Activated naive CD4-positive, alpha-beta T cell treated with anti-CD3 and anti-CD28 coated beads, Interleukin-2, amount 10 ng/mL, durations not matched to agents 7 days and 5 days (primary cell): ENCODE measurements at regions not wholly inside any gene's neighbourhood (a gene's known extent, or its start where the extent isn't known, plus 50 kb on each side); places are given as distances from the start of the nearest gene placed in this dataset.
"Not testable (repeated sequence)": the region's sequence is repeated elsewhere in the genome, so short reads cannot be mapped to it uniquely, and the experiment has no call there.

Experiments
- CTCF ChIA-PET: fragments of 350-600 bp; sonication (Branson Sonifier 250); formaldehyde crosslinking; loops from one replicate; lab custom pipeline; 2021; ENCODE audit warnings: antibody characterized with exemption; lab: Charles Lee
- DNase-seq: peaks from one replicate; pipeline ENCODE4 v3.0.0-alpha.2; 2020
- H3K27ac Mint-ChIP-seq: one replicate; pipeline ENCODE4 v1.8.0; 2021; ENCODE audit warnings: mild to moderate bottlenecking, moderate library complexity, mixed read lengths
- H3K27me3 Mint-ChIP-seq: one replicate; pipeline ENCODE4 v1.8.0; 2021; ENCODE audit warnings: mild to moderate bottlenecking, mixed read lengths
- H3K36me3 Mint-ChIP-seq: one replicate; pipeline ENCODE4 v1.8.0; 2021; ENCODE audit warnings: mixed read lengths
- H3K4me1 Mint-ChIP-seq: one replicate; pipeline ENCODE4 v1.8.0; 2021; ENCODE audit warnings: mixed read lengths
- H3K4me3 Mint-ChIP-seq: one replicate; pipeline ENCODE4 v1.8.0; 2021; ENCODE audit warnings: mild to moderate bottlenecking, moderate library complexity, mixed read lengths
- H3K9me3 Mint-ChIP-seq: one replicate; pipeline ENCODE4 v1.8.0; 2021; ENCODE audit warnings: mixed read lengths

DNA sequence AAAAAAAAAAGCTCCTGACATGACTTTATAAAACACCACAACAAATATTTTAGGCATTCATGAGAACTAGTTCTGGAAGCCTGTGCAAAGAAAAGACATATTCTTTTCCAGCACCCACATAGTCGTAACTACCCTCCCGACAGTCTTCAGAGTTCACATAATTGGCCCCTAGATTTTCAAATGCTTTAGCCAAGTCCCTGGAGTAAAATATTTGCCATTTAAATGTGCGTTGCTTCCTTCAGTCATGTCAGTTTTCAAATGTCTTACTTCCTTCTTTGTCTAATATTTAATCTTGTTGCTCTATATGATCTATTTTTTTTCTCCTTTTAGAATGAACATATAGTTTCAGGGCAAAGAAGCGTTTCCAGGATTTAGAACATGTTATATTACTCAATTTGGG, 66.8 kb upstream of the KRAS start:
- H3K27ac Mint-ChIP-seq = no peak overlapping the region
- CTCF ChIA-PET = interaction anchor here (0.9 to 1.1 kb wide), 2 partner anchors 70 to 77 kb away, joined by 3 read pairs; no protein-coding TSS in a partner anchor

DNA sequence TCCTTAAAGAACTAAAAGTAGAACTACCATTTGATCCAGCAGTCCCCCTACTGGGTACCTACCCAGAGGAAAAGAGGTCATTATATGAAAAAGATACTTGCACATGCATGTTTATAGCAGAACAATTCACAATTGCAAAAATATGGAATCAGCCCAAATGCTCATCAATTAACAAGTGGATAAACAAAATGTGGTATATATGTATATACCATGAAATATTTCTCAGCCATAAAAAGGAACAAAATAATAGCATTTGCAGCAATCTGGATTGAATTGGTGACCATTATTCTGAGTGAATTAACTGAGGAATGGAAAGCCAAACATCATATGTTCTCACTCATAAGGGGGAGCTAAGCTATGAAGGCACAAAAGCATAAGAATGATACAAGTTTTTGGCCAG, 64.7 kb upstream of the KRAS start:
- DNase-seq = no peak
- H3K4me3 Mint-ChIP-seq = no peak overlapping the region
- CTCF ChIA-PET = no interaction called here
- no peaks in the 10 kb centered on the region for H3K27me3 Mint-ChIP-seq
- peaks cover 10% of the 10 kb centered on the region for H3K4me1 Mint-ChIP-seq
- no peak overlapping the region for H3K27ac Mint-ChIP-seq
- peaks cover 4% of the 10 kb centered on the region for H3K9me3 Mint-ChIP-seq
- H3K36me3 Mint-ChIP-seq = peaks cover 3% of the 10 kb centered on the region

More for the DNA sequence above, 66.8 kb upstream of the KRAS start:
- Mint-ChIP-seq H3K4me3 (no peak overlapping the region), H3K9me3 (peaks cover 2% of the 10 kb centered on the region), H3K27me3 (no peaks in the 10 kb centered on the region), H3K36me3 (peaks cover 3% of the 10 kb centered on the region), H3K4me1 (peaks cover 31% of the 10 kb centered on the region)
- no peak for DNase-seq

DNA sequence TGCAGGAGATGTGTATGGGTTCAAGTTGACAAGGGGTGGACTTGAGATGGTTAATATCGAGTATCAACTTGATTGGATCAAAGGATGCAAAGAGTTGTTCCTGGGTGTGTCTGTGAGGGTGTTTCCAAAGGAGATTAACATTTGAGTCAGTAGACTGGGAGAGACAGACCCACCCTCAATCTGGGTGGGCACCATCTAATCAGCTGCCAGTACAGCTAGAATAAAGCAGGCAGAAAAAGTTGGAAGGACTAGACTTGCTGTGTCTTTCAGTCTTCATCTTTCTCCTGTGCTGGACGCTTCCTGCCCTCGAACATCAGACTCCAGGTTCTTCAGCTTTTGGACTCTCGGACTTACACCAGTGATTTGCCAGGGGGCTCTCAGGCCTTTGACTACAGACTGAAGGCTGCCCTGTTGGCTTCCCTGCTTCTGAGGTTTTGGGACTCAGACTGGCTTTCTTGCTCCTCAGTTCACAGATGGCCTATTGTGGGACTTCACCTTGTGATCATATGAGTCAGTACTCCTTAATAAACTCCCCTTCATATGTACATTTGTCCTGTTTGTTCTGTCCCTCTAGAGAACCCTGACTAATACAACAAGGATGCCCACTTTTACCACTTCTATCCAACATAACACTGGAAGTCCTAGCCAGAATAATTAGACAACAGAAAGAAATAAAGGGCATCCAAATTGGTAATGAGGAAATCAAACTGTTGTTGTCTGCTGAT, 62.7 kb upstream of the KRAS start:
- H3K36me3 Mint-ChIP-seq = not testable (repeated sequence)

DNA sequence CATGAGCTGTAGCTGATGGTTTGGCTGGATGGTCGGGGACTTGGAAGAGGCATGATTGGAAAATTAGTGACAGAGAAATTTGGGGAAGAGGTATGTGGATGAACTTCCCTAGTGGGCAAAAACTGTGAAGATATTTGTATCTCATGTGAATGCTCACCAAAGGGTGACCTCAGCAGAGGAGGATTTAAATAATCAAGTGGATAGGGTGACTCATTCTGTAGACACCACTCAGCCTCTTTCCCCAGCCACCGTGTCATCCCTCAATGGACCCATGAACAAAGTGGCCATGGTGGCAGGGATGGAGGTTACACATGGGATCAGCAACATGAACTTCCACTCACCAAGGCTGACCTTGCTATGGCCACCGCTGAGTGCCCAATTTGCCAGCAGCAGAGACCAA, 60.8 kb upstream of the KRAS start:
- H3K4me1 Mint-ChIP-seq = no peaks in the 10 kb centered on the region
- H3K27me3 Mint-ChIP-seq = no peaks in the 10 kb centered on the region
- CTCF ChIA-PET = no interaction called here
- no peak overlapping the region for H3K27ac Mint-ChIP-seq
- H3K4me3 Mint-ChIP-seq = no peak overlapping the region
- H3K9me3 Mint-ChIP-seq = peaks cover 4% of the 10 kb centered on the region
- peaks cover 3% of the 10 kb centered on the region for H3K36me3 Mint-ChIP-seq
- DNase-seq = no peak

More for the DNA sequence above, 62.7 kb upstream of the KRAS start:
- CTCF ChIA-PET, DNase-seq, H3K27ac Mint-ChIP-seq, H3K4me3 Mint-ChIP-seq, H3K9me3 Mint-ChIP-seq, H3K27me3 Mint-ChIP-seq, H3K4me1 Mint-ChIP-seq: not testable (repeated sequence)

DNA sequence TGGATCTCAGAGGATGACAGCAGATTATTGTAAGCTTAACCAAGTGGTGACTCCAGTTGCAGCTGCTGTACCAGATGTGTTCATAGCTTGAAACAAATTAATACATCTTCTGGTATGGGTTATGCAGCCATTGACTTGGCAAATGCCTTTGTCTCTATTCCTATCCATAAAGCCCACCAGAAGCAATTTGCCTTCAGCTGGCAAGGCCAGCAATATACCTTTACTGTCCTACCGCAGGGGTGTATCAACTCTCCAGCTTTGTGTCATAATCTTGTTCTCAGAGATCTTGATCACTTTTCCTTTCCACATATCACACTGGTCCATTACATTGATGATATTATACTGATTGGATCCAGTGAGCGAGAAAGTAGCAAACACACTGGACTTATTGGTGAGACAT, 59.3 kb upstream of the KRAS start:
- H3K36me3 Mint-ChIP-seq, DNase-seq, H3K9me3 Mint-ChIP-seq, H3K4me1 Mint-ChIP-seq, CTCF ChIA-PET, H3K27ac Mint-ChIP-seq, H3K4me3 Mint-ChIP-seq, H3K27me3 Mint-ChIP-seq: not testable (repeated sequence)

DNA sequence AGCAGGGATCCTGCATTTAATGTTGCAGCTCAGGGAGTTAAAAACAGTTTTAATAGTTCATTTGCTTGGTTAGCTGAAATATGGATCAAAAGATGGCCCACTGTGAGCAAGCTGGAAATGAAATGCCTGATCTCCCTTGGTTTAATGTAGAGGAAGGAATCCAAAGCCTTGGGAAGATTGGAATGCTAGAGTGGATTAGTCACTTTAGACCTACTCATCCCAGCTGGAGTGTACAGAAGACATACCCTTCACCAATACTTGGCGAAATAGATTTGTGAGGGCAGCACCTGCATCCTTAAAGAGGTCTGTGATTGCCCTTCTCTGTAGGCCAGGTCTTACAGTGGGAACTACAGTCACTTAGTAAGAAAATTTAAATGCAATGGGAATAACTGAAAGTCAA, 58.0 kb upstream of the KRAS start:
- Mint-ChIP-seq H3K9me3 (peaks cover 2% of the 10 kb centered on the region), H3K27ac (no peak overlapping the region), H3K4me1 (no peaks in the 10 kb centered on the region), H3K4me3 (no peak overlapping the region), H3K36me3 (no peaks in the 10 kb centered on the region), H3K27me3 (peaks cover 7% of the 10 kb centered on the region)
- DNase-seq = no peak
- CTCF ChIA-PET = no interaction called here

DNA sequence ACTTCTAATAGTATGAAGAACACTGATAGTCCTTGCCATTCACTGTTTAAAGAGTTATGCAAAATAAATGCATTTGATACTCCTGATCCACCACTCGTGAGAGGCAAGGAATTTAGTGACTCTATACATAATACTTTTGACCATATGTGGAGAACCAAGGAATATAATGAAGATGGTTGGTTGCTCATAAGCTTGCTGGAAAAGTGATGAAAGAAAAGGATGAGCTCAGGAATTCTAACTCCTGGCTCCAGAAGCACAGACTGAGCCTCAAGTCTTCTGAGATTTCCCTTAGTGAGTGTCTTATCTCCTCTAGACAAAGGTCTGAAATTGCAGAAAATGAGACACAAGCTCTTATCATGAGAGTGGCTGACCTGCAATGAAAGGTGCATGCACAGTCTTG, 57.1 kb upstream of the KRAS start:
- CTCF ChIA-PET = no interaction called here
- Mint-ChIP-seq H3K27ac (no peak overlapping the region), H3K36me3 (no peaks in the 10 kb centered on the region), H3K9me3 (peaks cover 2% of the 10 kb centered on the region), H3K4me3 (no peak overlapping the region), H3K27me3 (peaks cover 14% of the 10 kb centered on the region), H3K4me1 (no peaks in the 10 kb centered on the region)
- no peak for DNase-seq

DNA sequence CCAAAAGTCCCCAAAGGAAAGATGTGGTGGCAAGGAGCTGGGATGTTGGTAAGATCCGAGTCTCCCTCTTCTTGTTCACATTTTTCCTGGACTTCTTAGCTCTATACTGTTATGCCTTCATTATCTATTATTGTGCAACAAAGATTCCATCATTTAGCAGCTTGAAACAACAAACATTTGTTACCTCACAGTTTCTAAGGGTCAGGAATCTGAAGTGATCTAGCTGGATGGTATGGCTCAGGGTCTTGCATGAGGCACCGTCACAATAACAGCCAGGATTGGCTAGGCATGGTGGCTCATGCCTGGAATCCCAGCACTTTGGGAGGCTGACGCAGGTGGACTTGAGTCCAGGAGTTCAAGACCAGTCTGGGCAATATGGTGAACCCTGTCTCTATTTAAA, 51.1 kb upstream of the KRAS start:
- CTCF ChIA-PET = interaction anchor here (1.4 kb wide), 1 partner anchor 17 kb away, joined by 3 read pairs; no protein-coding TSS in a partner anchor
- H3K27me3 Mint-ChIP-seq = peaks cover 26% of the 10 kb centered on the region
- no peak overlapping the region for H3K4me3 Mint-ChIP-seq
- no peak for DNase-seq
- H3K9me3 Mint-ChIP-seq = no peaks in the 10 kb centered on the region
- H3K27ac Mint-ChIP-seq = no peak overlapping the region
- no peaks in the 10 kb centered on the region for H3K36me3 Mint-ChIP-seq
- no peaks in the 10 kb centered on the region for H3K4me1 Mint-ChIP-seq
